OCI-LY3 (cell line): ENCODE measurements at regions not wholly inside any gene's neighbourhood (a gene's known extent, or its start where the extent isn't known, plus 50 kb on each side); places are given as distances from the start of the nearest gene placed in this dataset.

Source experiments
- H2AFZ ChIP-seq: fragments of 200-600, 300-600 bp; shearing (Covaris generic); 2 replicates; pipeline ENCODE4 v1.6.0; 2014; ENCODE audit warnings: antibody characterized with exemption, low read depth, low read length
- H3K27ac ChIP-seq: fragments of 200-600, 300-600 bp; sonication (generic); 2 replicates; pipeline ENCODE4 v1.5.1; 2014; ENCODE audit warnings: mild to moderate bottlenecking, low read length, moderate library complexity, mixed read lengths
- H3K27me3 ChIP-seq: fragments of 200-600, 300-600 bp; sonication (generic); 2 replicates; pipeline ENCODE4 v1.6.1; 2014; ENCODE audit warnings: low read depth, low read length, mixed read lengths
- H3K36me3 ChIP-seq: fragments of 200-600, 300-600 bp; sonication (generic); replicated peaks from 2 replicates; pipeline ENCODE3; 2014; ENCODE audit warnings: low read depth, low read length, mixed read lengths
- H3K4me1 ChIP-seq: fragments of 300-600, 200-600 bp; sonication (generic); 2 replicates; pipeline ENCODE4 v1.6.1; 2014; ENCODE audit warnings: low read length, mixed read lengths
- H3K4me2 ChIP-seq: fragments of 200-600, 300-600 bp; sonication (generic); 2 replicates; pipeline ENCODE4 v1.6.1; 2014; ENCODE audit warnings: low read length, mixed read lengths
- H3K4me3 ChIP-seq: fragments of 300-600, 200-600 bp; sonication (generic); 2 replicates; pipeline ENCODE4 v1.5.1; 2014; ENCODE audit warnings: antibody characterized with exemption, mild to moderate bottlenecking, low read length, moderate library complexity
- H3K79me2 ChIP-seq: fragments of 300-600, 200-600 bp; shearing (Covaris generic); 2 replicates; pipeline ENCODE4 v1.6.1; 2014; ENCODE audit warnings: mild to moderate bottlenecking, low read length, mixed read lengths
- H3K9ac ChIP-seq: fragments of 300-600, 200-600 bp; shearing (Covaris generic); 2 replicates; pipeline ENCODE4 v1.6.0; 2014; ENCODE audit warnings: mild to moderate bottlenecking, low read length, moderate library complexity
- H3K9me3 ChIP-seq: fragments of 200-600, 300-600 bp; shearing (Covaris generic); 2 replicates; pipeline ENCODE4 v1.6.1; 2014; ENCODE audit warnings: low read length, mixed read lengths; ENCODE audit not compliant: insufficient read depth
- H4K20me1 ChIP-seq: fragments of 200-600, 300-600 bp; sonication (generic); 2 replicates; pipeline ENCODE4 v1.6.1; 2016; ENCODE audit warnings: low read length, mixed read lengths; ENCODE audit not compliant: insufficient read depth
- EZH2phosphoT487 ChIP-seq: fragments of 200-600 bp; shearing (Covaris generic); IDR thresholded peaks from 2 replicates; pipeline ENCODE4 v1.6.1; 2018; ENCODE audit warnings: antibody characterized with exemption, mixed run types, low read depth
- TF ChIP-seq, protein P1 (sequence below): fragments of 200-600, 300-600 bp; sonication (generic); IDR thresholded peaks from 2 replicates; pipeline ENCODE4 v1.5.1; 2014; ENCODE audit warnings: antibody characterized with exemption, low read length, low read depth

DNA sequence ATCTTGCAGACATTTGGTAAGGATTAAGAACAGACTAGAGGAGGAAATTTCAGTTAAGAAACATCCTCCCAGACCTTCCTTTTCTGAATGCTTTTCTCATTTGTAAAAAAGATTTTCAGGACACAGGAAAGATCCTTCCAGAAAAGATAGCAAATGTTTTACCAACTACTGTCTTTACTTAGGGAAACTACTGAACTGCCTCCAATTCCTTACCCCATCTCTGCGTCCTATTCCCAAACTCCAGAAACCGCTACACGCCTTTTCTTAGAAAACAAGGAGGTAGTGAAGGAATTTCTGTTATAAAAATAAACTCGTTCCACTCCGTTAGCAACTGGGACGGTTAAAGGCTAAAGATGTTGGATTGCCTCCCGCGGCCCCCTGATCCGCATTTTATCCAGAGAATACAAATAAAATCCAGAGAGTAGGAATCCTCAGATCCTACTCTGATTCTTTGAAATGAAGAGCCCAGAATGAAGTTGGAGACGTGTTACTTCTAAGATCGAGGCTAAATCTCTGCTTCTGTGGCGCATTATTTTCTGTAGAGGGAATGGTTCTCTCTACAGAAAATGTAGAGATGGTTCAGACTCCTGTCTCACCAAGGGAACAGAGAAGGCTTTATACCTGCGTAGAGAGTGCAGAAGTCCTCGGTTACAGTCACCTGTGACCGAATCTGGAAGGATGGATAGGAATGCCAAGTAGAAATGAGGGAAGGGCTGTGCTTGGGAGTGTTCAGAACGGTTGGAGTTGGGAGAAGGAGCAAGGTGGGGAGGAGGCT is 133.0 kb downstream of the GPX5 start:
- Histone ChIP-seq H3K79me2 (no peaks in the 10 kb centered on the region), H3K36me3 (no peaks in the 10 kb centered on the region), H3K4me2 (peak overlapping the region; percentile 92), H3K9me3 (no peaks in the 10 kb centered on the region), H4K20me1 (no peaks in the 10 kb centered on the region), H3K27ac (no peak overlapping the region), H3K9ac (peak overlapping the region; percentile 72), H2AFZ (peak overlapping the region; percentile 93), H3K4me3 (peak overlapping the region; percentile 93), H3K27me3 (no peaks in the 10 kb centered on the region), H3K4me1 (0 out of 2 replicates have a peak, but pooled peaks cover 3% of the 10 kb centered on the region)
- no peak for TF ChIP-seq EZH2phosphoT487
- TF ChIP-seq, protein P1, sequence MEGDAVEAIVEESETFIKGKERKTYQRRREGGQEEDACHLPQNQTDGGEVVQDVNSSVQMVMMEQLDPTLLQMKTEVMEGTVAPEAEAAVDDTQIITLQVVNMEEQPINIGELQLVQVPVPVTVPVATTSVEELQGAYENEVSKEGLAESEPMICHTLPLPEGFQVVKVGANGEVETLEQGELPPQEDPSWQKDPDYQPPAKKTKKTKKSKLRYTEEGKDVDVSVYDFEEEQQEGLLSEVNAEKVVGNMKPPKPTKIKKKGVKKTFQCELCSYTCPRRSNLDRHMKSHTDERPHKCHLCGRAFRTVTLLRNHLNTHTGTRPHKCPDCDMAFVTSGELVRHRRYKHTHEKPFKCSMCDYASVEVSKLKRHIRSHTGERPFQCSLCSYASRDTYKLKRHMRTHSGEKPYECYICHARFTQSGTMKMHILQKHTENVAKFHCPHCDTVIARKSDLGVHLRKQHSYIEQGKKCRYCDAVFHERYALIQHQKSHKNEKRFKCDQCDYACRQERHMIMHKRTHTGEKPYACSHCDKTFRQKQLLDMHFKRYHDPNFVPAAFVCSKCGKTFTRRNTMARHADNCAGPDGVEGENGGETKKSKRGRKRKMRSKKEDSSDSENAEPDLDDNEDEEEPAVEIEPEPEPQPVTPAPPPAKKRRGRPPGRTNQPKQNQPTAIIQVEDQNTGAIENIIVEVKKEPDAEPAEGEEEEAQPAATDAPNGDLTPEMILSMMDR = no peak

DNA sequence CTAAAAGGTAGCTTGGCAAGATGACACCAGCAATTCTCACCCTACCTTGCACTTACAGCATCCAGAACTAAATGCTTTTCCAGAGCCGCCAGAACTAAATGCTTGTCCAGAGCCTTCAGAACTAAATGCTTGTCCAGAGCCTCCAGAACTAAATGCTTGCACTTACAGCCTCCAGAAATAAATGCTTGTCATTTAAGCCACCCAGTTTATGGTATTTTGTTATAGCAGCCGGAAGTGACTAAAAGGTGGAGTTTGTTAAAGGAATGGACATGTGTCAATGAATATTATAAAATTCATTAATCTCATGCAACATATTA is 133.5 kb downstream of the GPX5 start:
- H3K36me3 ChIP-seq = no peaks in the 10 kb centered on the region
- peak overlapping the region; percentile 93 for H3K4me3 ChIP-seq
- H3K4me2 ChIP-seq = peak overlapping the region; percentile 92
- no peaks in the 10 kb centered on the region for H3K27me3 ChIP-seq
- no peaks in the 10 kb centered on the region for H3K9me3 ChIP-seq
- no peak overlapping the region for H3K27ac ChIP-seq
- no peaks in the 10 kb centered on the region for H4K20me1 ChIP-seq
- 0 out of 2 replicates have a peak, but pooled peaks cover 3% of the 10 kb centered on the region for H3K4me1 ChIP-seq
- no peak for TF ChIP-seq EZH2phosphoT487
- TF ChIP-seq, protein P1 = no peak
- no peak overlapping the region; the same call in 1 of the 2 replicates for H3K9ac ChIP-seq
- H3K79me2 ChIP-seq = no peaks in the 10 kb centered on the region
- peak overlapping the region; percentile 93; the same call in 1 of the 2 replicates for H2AFZ ChIP-seq

DNA sequence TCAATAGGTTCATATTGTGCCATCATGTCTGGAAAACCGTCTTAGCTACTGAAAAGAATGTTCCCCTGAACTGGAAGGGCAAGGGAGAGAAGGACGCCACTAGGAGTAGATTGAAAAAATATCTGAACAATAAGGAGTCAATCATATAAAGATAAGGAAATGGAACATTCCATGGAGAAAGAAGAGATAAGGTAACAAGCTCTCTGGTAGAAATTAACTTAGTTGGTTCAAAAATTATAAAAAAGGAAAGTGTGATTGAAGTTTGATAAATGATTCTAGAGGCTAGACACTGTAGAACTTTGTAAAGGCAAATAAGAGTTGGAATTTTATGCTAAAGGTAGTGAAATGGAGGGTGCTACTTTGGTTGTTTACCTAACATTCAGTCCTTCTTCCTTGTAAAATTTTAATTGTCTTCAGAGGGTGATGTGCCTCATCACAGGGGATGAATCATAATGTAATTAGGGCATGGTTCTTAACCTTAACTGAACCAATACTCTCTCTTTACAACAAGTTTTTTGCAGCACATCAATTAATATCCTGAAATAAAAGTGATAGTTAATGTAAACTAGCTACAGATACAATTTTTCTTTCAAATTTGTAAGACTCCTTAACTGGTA is 135.5 kb downstream of the GPX5 start:
- Histone ChIP-seq H3K27ac (no peak overlapping the region), H3K9ac (no peak overlapping the region), H3K4me3 (no peak overlapping the region), H2AFZ (no peak overlapping the region), H3K27me3 (no peaks in the 10 kb centered on the region), H3K36me3 (no peaks in the 10 kb centered on the region), H3K4me1 (0 out of 2 replicates have a peak, but pooled peaks cover 3% of the 10 kb centered on the region), H3K9me3 (no peaks in the 10 kb centered on the region), H4K20me1 (no peaks in the 10 kb centered on the region), H3K4me2 (no peak overlapping the region), H3K79me2 (no peaks in the 10 kb centered on the region)
- no peak for TF ChIP-seq EZH2phosphoT487
- TF ChIP-seq, protein P1 = no peak

DNA sequence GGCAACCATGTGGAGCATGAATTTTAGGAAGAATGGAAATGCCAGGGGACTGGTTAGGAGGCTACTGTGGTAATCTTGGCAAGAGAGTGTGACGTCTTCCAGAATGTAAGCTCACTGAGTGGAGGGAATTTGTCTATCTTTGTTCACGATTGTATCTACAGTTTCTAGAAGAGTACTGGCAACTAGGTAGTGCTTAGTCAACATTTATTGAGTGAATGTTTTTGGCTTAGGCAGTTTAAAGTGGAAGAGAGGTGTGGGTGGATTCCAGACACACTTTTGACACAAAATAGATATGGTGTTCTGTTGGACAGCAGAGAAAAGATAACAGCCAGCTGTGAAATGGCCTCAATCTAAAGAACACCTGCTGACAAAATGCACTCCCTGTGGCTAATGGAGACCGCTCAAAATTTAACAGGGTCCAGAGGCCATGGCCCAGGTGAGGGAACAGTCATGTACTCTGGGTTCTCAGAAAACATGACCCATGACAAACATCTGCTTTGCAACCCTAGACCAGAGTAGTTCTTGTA is 139.3 kb downstream of the GPX5 start:
- no peak overlapping the region for H2AFZ ChIP-seq
- no peaks in the 10 kb centered on the region for H4K20me1 ChIP-seq
- H3K9me3 ChIP-seq = no peaks in the 10 kb centered on the region
- no peaks in the 10 kb centered on the region for H3K36me3 ChIP-seq
- no peak overlapping the region for H3K4me2 ChIP-seq
- no peaks in the 10 kb centered on the region for H3K27me3 ChIP-seq
- H3K79me2 ChIP-seq = no peaks in the 10 kb centered on the region
- no peak overlapping the region for H3K27ac ChIP-seq
- H3K9ac ChIP-seq = no peak overlapping the region
- TF ChIP-seq, protein P1 = no peak
- TF ChIP-seq EZH2phosphoT487 = no peak
- H3K4me1 ChIP-seq = no peaks in the 10 kb centered on the region
- no peak overlapping the region for H3K4me3 ChIP-seq
